Endothelial cell of umbilical vein (primary cell): ENCODE measurements at regions not wholly inside any gene's neighbourhood (a gene's known extent, or its start where the extent isn't known, plus 50 kb on each side); places are given as distances from the start of the nearest gene placed in this dataset.

Experiments
- BruUV-seq: library from RNA; stranded (reverse); fragments of 400-500 nt; replicated peaks from 2 replicates; lab custom pipeline; 2021; lab: Mats Ljungman, UMichigan
- CTCF ChIA-PET: fragments of 300-600, 350-600 bp; sonication (Branson Sonifier 250); formaldehyde crosslinking; loops from one replicate; lab custom pipeline; 2021; ENCODE audit warnings: antibody characterized with exemption, inconsistent platforms; lab: Charles Lee
- POLR2A ChIA-PET: fragments of 300-600, 350-600 bp; sonication (Branson Sonifier 250); formaldehyde crosslinking; loops from one replicate; lab custom pipeline; 2021; ENCODE audit warnings: antibody characterized with exemption, inconsistent platforms; lab: Charles Lee
- DNase-seq: peaks from one replicate; pipeline ENCODE4 v3.0.0-alpha.2; 2011; ENCODE audit warnings: low read depth, low spot score
- FAIRE-seq: peaks from 2 replicates; lab custom pipeline; 2011; peaks lifted over from hg19 to GRCh38; lab: Jason Lieb, UNC
- H2AFZ ChIP-seq: 2 replicates; pipeline ENCODE4 v1.6.0; 2012; ENCODE audit warnings: low read depth, low read length, control low read depth, inconsistent platforms
- H3K27ac ChIP-seq: 2 replicates; pipeline ENCODE4 v1.5.1; 2011; ENCODE audit warnings: low read depth, mild to moderate bottlenecking, control low read depth, low read length, moderate library complexity; ENCODE audit not compliant: insufficient read depth
- H3K27me3 ChIP-seq, 2 experiments: 2 replicates each; pipeline versions ENCODE4 v1.6.0 to v1.6.1; 2011; ENCODE audit warnings: low read length in 2 of 2, mixed read lengths in 1 of 2; ENCODE audit not compliant: control insufficient read depth in 2 of 2, insufficient read depth in 2 of 2
- H3K36me3 ChIP-seq, 2 experiments: 2 replicates in 1 of 2; 3 replicates in 1 of 2; pipeline ENCODE4 v1.5.1; 2011; ENCODE audit warnings: low read length in 2 of 2, mild to moderate bottlenecking in 1 of 2, moderate library complexity in 1 of 2; ENCODE audit not compliant: control insufficient read depth in 2 of 2, insufficient read depth in 2 of 2; ENCODE audit errors: extremely low read depth in 1 of 2
- H3K4me1 ChIP-seq: 3 replicates; pipeline ENCODE4 v1.5.1; 2011; ENCODE audit warnings: mild to moderate bottlenecking, low read length; ENCODE audit not compliant: control insufficient read depth, insufficient read depth; ENCODE audit errors: extremely low read depth
- H3K4me2 ChIP-seq: 2 replicates; pipeline ENCODE4 v1.6.1; 2011; ENCODE audit warnings: low read length, control low read depth, mixed read lengths; ENCODE audit not compliant: insufficient read depth
- H3K4me3 ChIP-seq, 3 experiments: fragments of 200-600 bp in 1 of 3; sonication (generic), shearing (Covaris generic) in 1 of 3; replicated peaks in 1 of 3; 2 replicates each; pipeline ENCODE4 v1.5.1; 2011 to 2016; ENCODE audit warnings: control low read depth in 3 of 3, low read length in 3 of 3, mild to moderate bottlenecking in 2 of 3, inconsistent platforms in 1 of 3, low read depth in 1 of 3, moderate library complexity in 1 of 3; ENCODE audit not compliant: insufficient read depth in 1 of 3
- H3K79me2 ChIP-seq: 2 replicates; pipeline ENCODE4 v1.6.0; 2012; ENCODE audit warnings: low read length, inconsistent platforms; ENCODE audit not compliant: control insufficient read depth, insufficient read depth
- H3K9ac ChIP-seq: replicated peaks from 2 replicates; pipeline ENCODE3; 2011; ENCODE audit warnings: low read length, control low read depth; ENCODE audit not compliant: insufficient read depth; ENCODE audit errors: extremely low read depth
- H3K9me1 ChIP-seq: replicated peaks from 3 replicates; pipeline ENCODE4 v1.6.0; 2011; ENCODE audit warnings: mild to moderate bottlenecking, low read length; ENCODE audit not compliant: control insufficient read depth, insufficient read depth; ENCODE audit errors: extremely low read depth
- H3K9me3 ChIP-seq: replicated peaks from 2 replicates; pipeline ENCODE4 v1.5.1; 2012; ENCODE audit warnings: low read length, inconsistent platforms; ENCODE audit not compliant: control insufficient read depth, insufficient read depth
- H4K20me1 ChIP-seq: replicated peaks from 2 replicates; pipeline ENCODE3; 2011; ENCODE audit warnings: mild to moderate bottlenecking, low read length; ENCODE audit not compliant: control insufficient read depth, insufficient read depth; ENCODE audit errors: extremely low read depth
- EZH2 ChIP-seq: IDR thresholded peaks from 2 replicates; pipeline ENCODE4 v1.6.1; 2012; ENCODE audit warnings: borderline replicate concordance, low read depth, mild to moderate bottlenecking, moderate library complexity, low read length, inconsistent platforms; ENCODE audit not compliant: severe bottlenecking
- FOS ChIP-seq: IDR thresholded peaks from 2 replicates; pipeline ENCODE4 v1.6.1; 2011; ENCODE audit warnings: mild to moderate bottlenecking, low read length, moderate library complexity, borderline replicate concordance; ENCODE audit not compliant: insufficient read depth
- GATA2 ChIP-seq: IDR thresholded peaks from 2 replicates; pipeline ENCODE4 v1.7.0; 2011; ENCODE audit warnings: low read depth, mild to moderate bottlenecking, moderate library complexity, mixed read lengths, low read length; ENCODE audit not compliant: insufficient read length, insufficient read depth
- JUN ChIP-seq: IDR thresholded peaks from 2 replicates; pipeline ENCODE4 v1.6.1; 2011; ENCODE audit warnings: borderline replicate concordance, low read depth; ENCODE audit not compliant: insufficient read length, insufficient read depth
- MYC ChIP-seq: IDR thresholded peaks from one replicate; pipeline ENCODE4 v1.6.1; 2011; ENCODE audit warnings: mild to moderate bottlenecking, low read depth, low read length
- POLR2A ChIP-seq: IDR thresholded peaks from 2 replicates; pipeline ENCODE4 v1.6.1; 2012; ENCODE audit warnings: low read depth, mild to moderate bottlenecking, control low read depth, low read length
- POLR2AphosphoS5 ChIP-seq: IDR thresholded peaks from 2 replicates; pipeline ENCODE4 v1.6.1; 2012; ENCODE audit warnings: low read depth, mild to moderate bottlenecking, control low read depth, low read length, moderate library complexity; ENCODE audit not compliant: insufficient read depth
- dilution Hi-C: fragments of 300-500 bp; cut with MboI; formaldehyde crosslinking; loops from one replicate; pipeline ENCODE4 v1.15.0; 2019; ENCODE audit warnings: low sequenced_read_pairs; ENCODE audit not compliant: extremely low pct_ligation_motif_present
- intact Hi-C: fragments of 100-400 bp; cut with micrococcal nuclease; formaldehyde crosslinking; loops from one replicate; pipeline ENCODE4 v1.10.0; 2022
- TF ChIP-seq, protein P1 (sequence below): IDR thresholded peaks from 2 replicates; pipeline ENCODE4 v1.6.1; 2011; ENCODE audit not compliant: insufficient read depth, insufficient read length
- TF ChIP-seq, protein P2 (sequence below), 2 donors: IDR thresholded peaks; 1 replicate in 1 of 2; 2 replicates in 1 of 2; pipeline ENCODE4 v1.5.1; 2011; ENCODE audit warnings: low read length in 2 of 2, mild to moderate bottlenecking in 2 of 2, moderate library complexity in 2 of 2, control low read depth in 1 of 2, inconsistent platforms in 1 of 2, low read depth in 1 of 2; ENCODE audit not compliant: insufficient read depth in 1 of 2; ENCODE audit errors: extremely low read depth in 1 of 2

DNA sequence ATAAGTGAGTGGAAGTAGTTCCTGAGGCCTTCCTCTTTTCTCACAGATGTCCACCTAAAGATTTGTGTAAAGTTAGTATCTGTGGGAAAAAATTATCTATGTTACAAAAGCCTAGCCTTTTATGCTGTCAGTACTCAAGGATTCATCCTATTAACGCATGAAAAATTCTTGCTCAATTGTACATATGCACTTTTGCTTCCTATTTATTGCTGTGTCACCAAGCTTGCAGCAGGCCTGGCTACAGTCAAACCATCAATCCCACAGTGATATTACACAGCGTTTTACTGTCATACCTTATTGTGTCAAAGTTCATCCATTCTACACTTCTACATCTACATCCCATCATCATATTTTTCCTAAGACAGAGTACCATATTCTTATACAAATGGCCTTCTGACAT is 151.1 kb upstream of the PLN start:
- no peak overlapping the region for H3K27ac ChIP-seq
- POLR2A ChIA-PET = no interaction called here
- no peak overlapping the region for H3K4me2 ChIP-seq
- H3K9ac ChIP-seq = no peak overlapping the region
- no peaks in the 10 kb centered on the region for H3K9me3 ChIP-seq
- dilution Hi-C loops (no loop called here), intact Hi-C loops (no loop called here)
- FAIRE-seq (no peak), DNase-seq (no peak)
- H2AFZ ChIP-seq = no peak overlapping the region
- no peaks in the 10 kb centered on the region for H3K9me1 ChIP-seq
- H3K79me2 ChIP-seq = no peaks in the 10 kb centered on the region
- no TSS peak for BruUV-seq
- H3K4me1 ChIP-seq = no peaks in the 10 kb centered on the region
- H3K4me3 ChIP-seq = no peak overlapping the region
- H3K27me3 ChIP-seq = no peaks in the 10 kb centered on the region
- no peaks in the 10 kb centered on the region for H3K36me3 ChIP-seq
- TF ChIP-seq POLR2AphosphoS5 (no peak), POLR2A (no peak), MYC (no peak), FOS (no peak), GATA2 (no peak), JUN (no peak), EZH2 (no peak)
- TF ChIP-seq, protein P1, sequence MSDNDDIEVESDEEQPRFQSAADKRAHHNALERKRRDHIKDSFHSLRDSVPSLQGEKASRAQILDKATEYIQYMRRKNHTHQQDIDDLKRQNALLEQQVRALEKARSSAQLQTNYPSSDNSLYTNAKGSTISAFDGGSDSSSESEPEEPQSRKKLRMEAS = no peak
- TF ChIP-seq, protein P2, sequence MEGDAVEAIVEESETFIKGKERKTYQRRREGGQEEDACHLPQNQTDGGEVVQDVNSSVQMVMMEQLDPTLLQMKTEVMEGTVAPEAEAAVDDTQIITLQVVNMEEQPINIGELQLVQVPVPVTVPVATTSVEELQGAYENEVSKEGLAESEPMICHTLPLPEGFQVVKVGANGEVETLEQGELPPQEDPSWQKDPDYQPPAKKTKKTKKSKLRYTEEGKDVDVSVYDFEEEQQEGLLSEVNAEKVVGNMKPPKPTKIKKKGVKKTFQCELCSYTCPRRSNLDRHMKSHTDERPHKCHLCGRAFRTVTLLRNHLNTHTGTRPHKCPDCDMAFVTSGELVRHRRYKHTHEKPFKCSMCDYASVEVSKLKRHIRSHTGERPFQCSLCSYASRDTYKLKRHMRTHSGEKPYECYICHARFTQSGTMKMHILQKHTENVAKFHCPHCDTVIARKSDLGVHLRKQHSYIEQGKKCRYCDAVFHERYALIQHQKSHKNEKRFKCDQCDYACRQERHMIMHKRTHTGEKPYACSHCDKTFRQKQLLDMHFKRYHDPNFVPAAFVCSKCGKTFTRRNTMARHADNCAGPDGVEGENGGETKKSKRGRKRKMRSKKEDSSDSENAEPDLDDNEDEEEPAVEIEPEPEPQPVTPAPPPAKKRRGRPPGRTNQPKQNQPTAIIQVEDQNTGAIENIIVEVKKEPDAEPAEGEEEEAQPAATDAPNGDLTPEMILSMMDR (IDR thresholded peaks at IDR 0.05; ENCODE audit: extremely low read depth in 1 of 2, insufficient read depth in 1 of 2, low read depth in 1 of 2, low read length in 2 of 2) = no peak
- H4K20me1 ChIP-seq = no peaks in the 10 kb centered on the region
- CTCF ChIA-PET = interaction anchor here (1.0 to 1.5 kb wide), 2 partner anchors 90 to 112 kb away, joined by 3 read pairs; no protein-coding TSS in a partner anchor
